ENCODE measurements at regions not wholly inside any gene's neighbourhood (a gene's known extent, or its start where the extent isn't known, plus 50 kb on each side); places are given as distances from the start of the nearest gene placed in this dataset.

- no peak for DNase-seq (ENCODE audit: low spot score)
Measured at GRCh38 chr18:27467073-27467472, 282.0 kb upstream of the CHST9 start.

GRCh38 chr18:27461957-27462356 is 276.8 kb upstream of the CHST9 start:
- DNase-seq (ENCODE audit: low spot score): no peak

- DNase-seq (ENCODE audit: low spot score): no peak
Measured at GRCh38 chr18:27449104-27449503, 264.0 kb upstream of the CHST9 start.

- DNase-seq (ENCODE audit: low spot score): no peak
Measured at GRCh38 chr18:27447930-27448329, 262.8 kb upstream of the CHST9 start.

GRCh38 chr18:27447451-27447881 is 262.4 kb upstream of the CHST9 start:
- no peak for DNase-seq (ENCODE audit: low spot score)

- DNase-seq (ENCODE audit: low spot score): no peak
Measured at GRCh38 chr18:27430595-27430994, 245.5 kb upstream of the CHST9 start.

- DNase-seq (ENCODE audit: low spot score): no peak
Measured at GRCh38 chr18:27428716-27429475, 243.8 kb upstream of the CHST9 start.

GRCh38 chr18:27428120-27428519 is 243.0 kb upstream of the CHST9 start:
- DNase-seq (ENCODE audit: low spot score): no peak

GRCh38 chr18:27423581-27423980 is 238.5 kb upstream of the CHST9 start:
- DNase-seq (ENCODE audit: low spot score): no peak

GRCh38 chr18:27419646-27420045 is 234.5 kb upstream of the CHST9 start:
- DNase-seq (ENCODE audit: low spot score): no peak

- DNase-seq (ENCODE audit: low spot score): no peak
Measured at GRCh38 chr18:27415495-27415894, 230.4 kb upstream of the CHST9 start.

GRCh38 chr18:27414682-27415081 is 229.6 kb upstream of the CHST9 start:
- DNase-seq (ENCODE audit: low spot score): no peak

GRCh38 chr18:27413495-27414401 is 228.6 kb upstream of the CHST9 start:
- no peak for DNase-seq (ENCODE audit: low spot score)

- no peak for DNase-seq (ENCODE audit: low spot score)
Measured at GRCh38 chr18:27412556-27412955, 227.4 kb upstream of the CHST9 start.

GRCh38 chr18:27411911-27412310 is 226.8 kb upstream of the CHST9 start:
- no peak for DNase-seq (ENCODE audit: low spot score)

GRCh38 chr18:27411013-27411412 is 225.9 kb upstream of the CHST9 start:
- DNase-seq (ENCODE audit: low spot score): no peak

GRCh38 chr18:27404855-27405254 is 219.7 kb upstream of the CHST9 start:
- DNase-seq (ENCODE audit: low spot score): no peak

- DNase-seq (ENCODE audit: low spot score): no peak
Measured at GRCh38 chr18:27400001-27400400, 214.9 kb upstream of the CHST9 start.

GRCh38 chr18:27395752-27396151 is 210.6 kb upstream of the CHST9 start:
- DNase-seq (ENCODE audit: low spot score): no peak

- DNase-seq (ENCODE audit: low spot score): no peak
Measured at GRCh38 chr18:27394687-27395086, 209.6 kb upstream of the CHST9 start.

- DNase-seq (ENCODE audit: low spot score): no peak
Measured at GRCh38 chr18:27382567-27383216, 197.6 kb upstream of the CHST9 start.

GRCh38 chr18:27378431-27379095 is 193.5 kb upstream of the CHST9 start:
- no peak for DNase-seq (ENCODE audit: low spot score)

All from CD4-positive, alpha-beta T cell treated with Interleukin-15 for 4 hours (primary cell).